GM21723 (cell line): ENCODE measurements at regions not wholly inside any gene's neighbourhood (a gene's known extent, or its start where the extent isn't known, plus 50 kb on each side); places are given as distances from the start of the nearest gene placed in this dataset.

Source experiments
- ATAC-seq: cut with Tn5 transposase; IDR thresholded peaks from one replicate; pipeline ENCODE4 v1.9.1; 2021; ENCODE audit warnings: mild to moderate bottlenecking, moderate library complexity; ENCODE audit not compliant: unreplicated experiment

DNA sequence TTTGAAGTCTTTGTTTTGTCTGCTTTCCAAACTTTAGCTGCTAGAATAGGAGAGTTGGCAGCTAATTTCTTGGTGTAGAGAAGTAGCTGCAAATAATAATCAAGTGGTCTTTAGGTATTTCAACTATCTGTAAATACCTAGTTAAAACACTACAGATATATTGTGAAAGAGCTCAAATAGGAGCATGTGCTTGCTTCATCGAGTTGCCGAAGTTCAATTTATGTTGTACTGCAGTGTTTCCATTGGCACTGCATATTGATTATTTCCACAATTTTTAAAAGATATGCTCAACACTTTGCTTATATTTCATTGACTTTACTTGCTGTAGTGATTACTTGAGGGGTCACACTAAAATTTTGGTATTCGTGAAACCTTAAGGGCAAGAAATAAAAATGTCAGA lies 131.6 kb upstream of the BMP4 start:
- no peak for ATAC-seq

DNA sequence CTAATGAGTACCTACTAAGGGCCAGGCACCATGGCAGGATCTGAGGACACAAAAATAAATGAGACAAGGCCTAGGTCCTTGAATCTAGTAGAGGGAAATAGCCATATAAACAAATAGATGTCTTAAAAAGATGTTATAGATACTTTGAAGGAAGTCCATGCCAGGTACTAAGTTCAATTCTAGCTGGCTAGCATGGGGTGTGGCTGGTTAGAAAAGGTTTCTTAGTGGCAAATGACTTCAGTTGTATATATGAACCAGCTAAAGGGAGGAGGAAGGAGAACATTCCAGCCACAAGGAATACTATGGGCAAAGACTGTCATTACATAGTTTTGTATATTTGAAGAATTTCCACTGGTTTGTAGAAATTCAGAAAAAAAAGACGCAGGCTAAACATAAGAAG lies 133.6 kb upstream of the BMP4 start:
- ATAC-seq = no peak

DNA sequence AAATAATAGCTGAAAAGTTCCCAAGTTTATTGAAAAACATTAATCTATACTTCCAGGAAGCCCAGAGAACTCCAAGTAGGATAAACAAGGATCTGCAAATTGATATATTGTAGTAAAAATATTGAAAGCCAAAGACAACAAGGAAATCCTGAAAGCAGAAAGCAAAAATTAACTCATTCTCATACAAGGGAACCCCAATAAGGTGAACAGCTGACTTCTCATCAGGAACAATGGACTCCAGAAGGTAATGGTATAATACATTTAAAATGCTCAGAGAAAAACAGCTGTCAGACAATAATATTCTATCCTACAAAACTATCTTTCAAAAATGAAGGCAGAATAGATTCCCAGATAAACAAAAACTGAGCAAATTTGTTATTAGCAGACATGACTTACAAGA lies 138.1 kb upstream of the BMP4 start:
- ATAC-seq = no peak

DNA sequence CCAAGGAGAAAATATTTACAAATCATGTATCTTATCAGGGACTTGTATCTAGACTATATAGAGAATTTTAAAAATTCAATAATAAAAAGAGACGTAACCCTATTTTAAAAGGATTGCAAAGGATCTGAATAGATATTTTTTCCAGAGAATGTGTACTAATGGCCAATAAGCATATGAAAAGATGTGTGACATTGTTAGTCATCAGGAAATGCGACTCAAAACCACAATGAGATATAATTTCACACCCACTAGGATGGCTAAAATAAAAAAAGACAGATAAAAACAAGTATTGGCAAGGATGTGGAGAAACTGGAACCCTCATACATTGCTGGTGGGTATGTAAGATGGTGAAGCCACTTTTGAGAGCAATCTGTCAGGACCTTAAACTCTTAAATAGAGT lies 141.9 kb upstream of the BMP4 start:
- ATAC-seq = no peak

DNA sequence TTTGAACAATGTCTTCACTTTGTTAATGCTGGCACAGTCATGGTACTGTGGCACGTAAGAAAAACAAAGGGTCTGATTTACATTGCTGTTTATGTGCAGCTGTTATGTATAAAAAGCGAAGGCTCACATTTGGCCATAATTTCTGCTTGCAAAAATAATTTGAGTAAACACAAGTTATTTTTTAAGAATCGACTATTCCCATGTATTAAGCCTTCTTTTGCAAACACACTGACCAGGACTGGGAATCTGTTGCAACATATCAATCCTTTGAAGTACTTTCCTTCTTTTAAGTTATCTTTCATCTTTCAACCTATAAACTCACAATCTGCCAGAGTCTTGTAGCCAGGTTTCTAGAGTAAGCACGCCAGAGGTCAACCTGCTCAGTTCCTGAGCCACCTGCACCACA lies 145.4 kb upstream of the BMP4 start:
- no peak for ATAC-seq

DNA sequence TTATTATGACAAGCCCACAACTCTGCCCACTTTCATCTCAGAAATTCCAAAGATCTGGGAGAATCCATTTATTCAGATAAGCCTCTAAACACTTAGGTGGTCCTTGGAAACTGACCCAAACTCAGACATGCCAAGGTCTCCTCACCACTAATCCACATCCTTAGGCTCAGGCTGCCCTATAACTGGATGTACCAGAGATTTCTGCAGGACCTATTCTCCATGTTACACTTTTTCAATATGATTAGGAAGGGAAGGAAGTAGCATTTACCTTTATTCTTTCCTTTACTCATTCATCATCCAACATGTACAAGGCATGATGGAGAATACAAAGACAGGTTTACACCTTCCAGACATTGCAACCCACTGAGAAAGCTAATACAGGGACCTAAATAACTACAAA lies 145.9 kb upstream of the BMP4 start:
- ATAC-seq = no peak

DNA sequence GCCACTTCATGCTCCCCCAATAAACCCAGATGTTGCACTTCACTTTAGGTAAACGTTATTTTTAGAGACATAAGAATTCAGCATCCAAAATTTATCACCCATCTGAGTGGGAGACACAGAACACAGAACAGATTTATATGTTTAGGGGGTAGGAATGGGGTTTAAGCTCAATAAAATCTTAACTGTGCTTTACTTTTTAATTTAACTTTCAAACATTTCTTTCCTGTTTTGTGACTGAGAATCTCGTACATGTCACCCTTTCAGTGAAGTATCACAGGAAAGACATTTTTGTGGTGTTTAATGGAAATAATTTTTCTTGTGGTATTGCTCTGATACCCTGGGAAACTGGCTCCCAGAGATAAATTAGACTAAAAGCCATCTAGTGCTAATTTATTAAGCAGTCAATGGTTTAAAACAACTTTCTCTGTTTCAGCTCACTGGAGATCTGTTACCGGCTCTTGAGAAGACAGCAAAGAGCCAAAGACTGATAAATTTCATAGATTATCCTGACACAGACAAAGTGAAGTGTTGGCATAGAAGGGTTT lies 148.0 kb upstream of the BMP4 start:
- no peak for ATAC-seq

DNA sequence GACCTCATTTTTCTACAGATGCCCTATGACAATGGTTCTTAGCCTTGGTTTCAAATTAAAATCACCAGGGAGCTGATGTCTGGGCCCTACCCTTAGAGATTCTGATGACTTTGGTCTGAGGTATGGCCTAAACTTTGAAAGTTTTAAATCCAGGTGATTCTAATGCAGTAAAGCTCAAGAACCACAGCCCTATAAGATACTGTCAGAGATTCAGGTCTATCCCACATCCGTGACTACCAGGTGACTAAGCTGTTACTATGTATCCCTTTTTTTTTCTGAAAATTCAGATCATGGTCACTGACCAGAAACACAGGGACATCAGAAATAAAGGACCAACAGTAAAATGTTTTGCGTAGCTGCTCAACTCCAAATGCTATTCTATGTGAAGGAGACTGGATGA lies 148.8 kb upstream of the BMP4 start:
- no peak for ATAC-seq

DNA sequence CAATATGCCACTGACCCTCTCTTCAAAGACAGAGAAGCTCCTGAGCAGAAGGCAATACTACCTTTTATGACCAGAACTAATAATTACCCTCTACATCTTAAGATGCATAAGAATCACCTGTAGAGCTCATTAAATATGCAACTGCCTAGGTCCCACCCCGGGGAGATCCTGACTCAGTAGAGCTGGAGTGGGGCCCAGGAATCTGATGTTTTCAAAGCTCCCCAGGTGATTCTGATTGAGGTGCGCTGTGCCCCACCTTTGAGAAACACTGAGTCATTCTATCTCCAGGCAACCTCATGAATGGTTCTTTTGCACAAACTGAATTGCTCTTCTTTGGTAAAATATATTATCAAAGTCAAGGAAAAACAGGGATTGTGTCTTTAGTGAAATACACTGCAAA lies 149.3 kb upstream of the BMP4 start:
- ATAC-seq = no peak

DNA sequence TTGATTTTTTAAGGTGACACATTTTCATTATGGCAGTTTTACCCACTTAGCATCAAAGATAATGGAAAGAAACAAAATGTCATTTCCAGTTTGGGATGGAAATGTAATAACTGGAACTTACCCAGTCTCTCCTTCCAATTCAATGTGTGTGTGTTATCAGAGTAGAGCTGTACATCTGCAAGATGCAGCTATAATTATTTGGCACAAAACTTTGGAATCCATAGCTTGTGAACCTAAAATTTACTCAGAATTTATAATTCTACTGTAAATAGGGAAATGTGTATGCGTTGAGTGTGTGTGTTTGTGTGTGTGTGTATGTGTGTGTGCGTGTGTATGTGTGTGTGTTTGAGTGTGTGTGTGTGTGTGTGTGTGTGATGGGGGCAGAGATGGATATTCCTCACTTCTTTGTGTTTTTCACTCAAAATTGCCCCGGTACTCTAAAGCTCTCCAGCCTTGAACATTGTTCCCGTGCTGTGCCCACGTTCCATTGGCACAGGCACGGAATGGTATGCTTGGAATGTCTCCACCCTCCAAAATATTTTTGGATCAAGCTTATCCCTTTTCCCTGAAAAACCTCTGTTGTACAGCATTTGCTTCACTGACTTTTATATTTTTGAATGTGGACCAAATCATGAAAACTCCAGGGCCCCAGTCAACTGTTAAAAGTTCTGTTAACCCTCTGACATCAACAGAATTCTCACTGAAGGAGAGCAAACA lies 150.2 kb upstream of the BMP4 start:
- no peak for ATAC-seq

DNA sequence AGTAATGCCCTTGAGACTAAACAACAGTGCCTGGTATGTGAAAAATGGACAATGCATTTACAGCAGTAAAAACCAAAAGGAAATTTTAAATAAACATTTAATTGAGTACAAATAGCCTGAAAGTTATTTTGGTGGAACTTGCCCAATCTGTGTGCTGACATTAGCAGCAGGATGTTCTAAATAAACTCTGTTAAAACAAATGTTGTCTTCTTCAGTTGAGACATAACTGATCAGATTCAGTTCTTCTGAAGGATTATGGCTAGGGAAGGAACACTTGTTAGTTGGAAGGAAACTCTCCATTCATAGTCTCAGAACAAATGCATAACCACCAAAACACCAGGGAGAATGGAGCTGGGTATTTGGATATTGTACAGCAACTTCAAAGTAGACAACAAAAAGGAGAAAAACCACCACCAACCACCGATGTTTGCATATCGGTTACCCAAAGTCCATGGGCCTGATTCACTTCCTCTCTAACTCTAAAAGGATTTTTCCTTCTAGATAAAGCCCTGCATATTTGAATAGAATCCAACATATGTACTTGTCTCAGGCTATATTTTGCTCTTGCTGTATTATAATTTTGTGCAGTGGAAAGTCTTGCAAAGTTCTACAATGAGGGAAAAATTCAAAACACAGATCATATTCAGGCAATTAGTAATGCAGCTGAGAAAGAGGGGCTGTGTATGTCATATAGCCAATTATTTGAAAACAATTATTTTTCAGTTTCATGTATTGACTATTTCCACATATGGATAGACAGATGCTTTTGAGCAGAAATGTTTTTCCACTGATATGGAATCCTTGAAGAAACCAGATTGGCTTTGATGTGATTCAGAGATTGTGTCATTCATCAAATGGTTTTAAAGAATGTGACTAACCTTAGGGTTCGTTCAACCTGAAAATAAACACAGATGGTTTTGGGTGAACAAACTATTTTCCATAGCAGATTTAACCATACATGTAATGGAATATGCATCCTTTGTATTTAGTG lies 152.2 kb upstream of the BMP4 start:
- no peak for ATAC-seq

DNA sequence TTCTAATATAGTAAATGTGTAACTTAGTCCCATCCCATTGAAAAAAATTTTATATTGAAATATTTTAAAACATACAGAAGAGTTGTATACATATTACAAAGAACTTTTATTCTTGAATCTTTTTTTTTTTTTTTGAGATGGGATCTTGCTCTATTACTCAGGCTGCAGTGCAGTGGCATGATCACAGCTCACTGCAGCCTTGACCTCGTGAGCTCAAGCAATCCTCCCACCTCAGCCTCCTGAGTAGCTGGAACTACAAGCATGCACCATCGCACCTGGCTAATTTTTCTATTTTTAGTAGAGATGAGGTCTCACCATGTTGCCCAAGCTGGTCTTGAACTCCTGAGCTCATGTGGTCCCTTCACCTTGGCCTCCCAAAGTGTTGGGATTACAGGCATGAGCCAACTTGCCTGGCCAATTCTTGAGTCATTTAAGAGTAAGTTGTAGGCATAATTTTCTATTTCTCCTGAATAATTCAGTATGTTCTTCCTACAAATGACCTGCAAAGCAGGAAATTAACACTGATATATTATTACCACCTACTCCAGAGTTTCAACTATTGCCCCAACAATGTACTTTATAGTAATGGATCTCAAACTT lies 153.0 kb upstream of the BMP4 start:
- ATAC-seq = no peak

DNA sequence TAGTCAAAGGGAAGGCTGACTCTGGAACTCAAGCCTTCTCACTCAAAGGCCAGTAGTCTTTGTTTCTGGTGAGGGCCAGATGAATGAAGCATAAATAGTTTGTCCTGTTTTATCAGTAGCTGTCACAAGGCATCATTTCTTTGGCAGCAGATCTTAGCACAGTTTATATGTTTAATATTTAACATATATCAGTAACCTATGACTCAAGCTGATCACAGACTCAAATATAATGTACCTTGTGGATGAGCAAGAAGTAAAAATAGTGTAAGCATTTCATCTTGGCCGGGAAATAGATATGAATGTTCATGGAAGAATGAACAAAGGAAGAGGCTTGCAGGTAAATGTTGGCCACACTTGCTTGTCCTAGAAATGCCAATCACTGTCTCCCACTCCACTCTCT lies 158.3 kb upstream of the BMP4 start:
- no peak for ATAC-seq

DNA sequence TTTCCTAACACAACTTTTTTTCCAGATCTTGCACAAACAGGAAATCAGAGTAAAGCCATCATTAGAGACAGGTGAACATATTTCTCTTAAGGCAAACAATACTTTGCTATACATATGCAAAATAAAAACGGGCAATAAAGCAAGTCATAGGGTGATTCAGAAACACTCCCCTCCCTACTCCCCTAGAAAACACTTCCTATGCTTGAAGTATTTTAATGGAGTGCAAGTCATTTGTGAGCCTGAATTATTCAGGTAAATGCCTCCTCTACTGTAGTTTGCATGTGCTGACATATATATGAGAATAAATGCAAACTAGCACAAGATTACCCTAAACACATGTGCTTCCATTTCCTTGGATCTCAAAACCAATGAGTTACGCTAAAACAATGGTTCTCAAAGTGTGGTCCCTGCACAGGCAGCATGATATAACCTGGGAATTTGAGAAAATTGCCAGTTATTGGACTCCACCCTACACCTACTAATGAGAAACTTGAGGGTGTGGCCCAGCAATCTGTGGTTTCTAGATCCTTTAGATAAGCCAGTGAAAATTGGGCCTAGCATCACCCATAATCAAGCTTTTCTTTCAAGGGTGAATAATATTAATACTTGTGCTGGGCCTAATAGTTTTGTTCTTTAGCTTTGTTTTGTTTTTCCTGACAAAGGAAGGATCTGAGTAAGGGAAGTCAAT lies 159.7 kb upstream of the BMP4 start:
- ATAC-seq = no peak

DNA sequence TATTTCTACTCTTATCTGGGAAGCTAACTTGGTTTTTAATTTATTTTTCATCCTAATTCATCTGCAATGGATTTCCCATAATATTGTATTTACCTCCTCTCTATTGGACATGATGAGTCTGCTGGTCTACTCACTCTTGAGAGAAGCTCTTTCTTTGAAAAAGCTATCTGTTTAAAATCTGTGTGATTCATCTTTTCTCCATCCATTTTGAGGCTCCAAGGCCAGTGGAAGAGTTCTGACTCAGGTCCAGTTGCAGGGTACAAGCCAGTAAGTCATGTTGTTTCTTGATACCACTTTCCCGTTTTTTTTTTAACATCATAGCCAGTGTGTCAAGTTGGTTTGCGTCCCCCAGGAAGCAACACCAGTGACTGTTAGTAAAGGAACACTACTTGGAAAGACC lies 160.3 kb upstream of the BMP4 start:
- no peak for ATAC-seq

DNA sequence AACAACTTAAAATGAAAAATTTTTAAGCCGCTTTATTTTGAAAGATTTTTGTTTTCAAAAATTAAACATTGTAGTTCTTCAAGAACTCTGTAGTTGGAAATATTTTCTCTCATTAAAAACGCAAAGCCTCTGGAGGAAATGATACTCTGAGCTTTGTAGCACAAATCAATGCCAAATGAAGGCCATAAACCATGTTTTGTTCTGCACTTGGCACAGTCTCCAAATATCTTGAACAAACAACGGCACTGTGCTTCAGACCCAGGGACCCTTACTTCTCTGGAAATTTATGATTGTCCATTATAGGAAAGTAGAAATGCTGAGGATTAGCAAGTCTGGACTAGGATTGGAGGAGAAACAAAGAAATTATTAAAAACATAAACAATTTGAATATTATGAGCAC lies 160.8 kb upstream of the BMP4 start:
- ATAC-seq = no peak

DNA sequence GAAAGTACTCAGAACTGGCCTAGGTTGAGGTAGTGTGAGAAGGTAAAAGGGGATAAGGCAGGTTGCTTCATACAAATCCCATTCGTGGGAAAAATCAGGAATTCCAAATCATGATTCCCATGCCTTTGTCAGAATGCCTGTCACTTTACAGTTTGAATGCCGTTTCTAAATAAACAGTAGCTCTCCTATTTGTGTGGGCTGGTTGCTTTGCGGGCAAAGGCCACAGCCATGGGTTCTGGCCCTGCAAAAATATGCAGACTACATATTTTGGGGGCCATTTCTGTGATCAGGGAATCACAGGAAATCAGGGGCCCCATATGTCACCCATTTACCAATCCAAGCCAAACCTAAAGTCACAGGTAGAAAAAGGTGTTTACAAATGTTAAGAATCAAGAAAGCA lies 161.3 kb upstream of the BMP4 start:
- no peak for ATAC-seq

DNA sequence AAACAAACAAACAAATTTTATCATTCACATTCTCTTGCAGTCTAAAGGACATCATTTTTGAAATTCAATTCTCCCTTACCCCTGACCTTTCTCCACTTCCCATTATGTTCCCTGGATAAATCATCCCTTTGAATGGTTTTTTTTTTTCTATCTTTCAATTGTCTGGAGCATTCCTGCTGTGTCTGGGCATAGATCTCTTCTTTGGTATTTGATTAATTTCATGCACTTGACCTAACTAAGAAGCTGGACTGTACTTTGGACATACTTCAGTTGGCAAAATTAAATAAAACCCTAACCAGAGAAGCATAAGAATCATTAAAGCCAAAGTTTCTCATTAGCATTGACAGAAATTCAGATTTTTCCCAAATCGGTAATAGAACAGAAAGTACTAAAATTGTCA lies 163.6 kb upstream of the BMP4 start:
- no peak for ATAC-seq

DNA sequence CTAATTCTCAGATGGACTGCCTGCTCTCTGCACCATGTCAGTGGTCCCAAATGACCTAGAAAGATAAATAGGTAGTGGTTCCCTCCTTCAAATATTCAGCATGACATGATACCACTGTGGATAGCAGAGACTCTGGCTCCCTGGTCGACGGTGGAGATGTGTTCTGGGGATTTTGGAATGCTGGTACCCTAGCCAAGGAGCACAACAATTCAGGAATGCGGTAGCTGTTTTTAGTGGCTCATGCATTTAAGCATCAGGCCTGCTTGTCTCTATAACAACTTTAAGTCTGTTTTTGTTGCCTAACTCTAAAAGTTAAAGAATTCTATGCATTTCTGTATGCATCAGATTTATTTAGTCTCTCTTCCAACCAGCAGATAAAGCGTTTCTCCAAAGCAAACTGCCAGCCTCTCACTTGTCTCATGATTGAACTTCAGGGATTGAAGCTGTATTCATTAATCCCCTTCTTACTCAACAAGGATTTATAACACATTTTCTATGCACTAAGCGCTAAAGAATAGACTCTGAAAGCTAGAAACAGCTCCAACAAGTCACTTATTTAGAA lies 164.9 kb upstream of the BMP4 start:
- ATAC-seq = no peak

DNA sequence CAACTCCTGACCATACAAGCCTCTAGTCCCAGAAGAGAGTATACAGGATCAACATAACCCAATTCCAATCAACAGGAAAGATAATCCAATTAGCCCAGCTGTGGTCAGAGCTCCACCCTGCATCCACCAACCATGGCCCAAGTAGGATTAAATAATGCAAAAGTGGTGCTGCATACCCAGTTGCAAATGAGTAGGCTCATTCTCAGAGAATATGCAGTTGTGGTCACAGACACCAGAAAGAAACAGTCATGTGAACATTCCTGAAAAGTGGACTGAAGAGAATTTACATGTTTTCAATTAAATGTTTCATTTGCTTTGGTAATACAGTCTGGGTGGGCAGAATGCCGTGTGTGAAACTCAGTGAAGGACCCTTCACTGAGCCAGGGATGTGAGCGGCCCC lies 167.2 kb upstream of the BMP4 start:
- no peak for ATAC-seq

DNA sequence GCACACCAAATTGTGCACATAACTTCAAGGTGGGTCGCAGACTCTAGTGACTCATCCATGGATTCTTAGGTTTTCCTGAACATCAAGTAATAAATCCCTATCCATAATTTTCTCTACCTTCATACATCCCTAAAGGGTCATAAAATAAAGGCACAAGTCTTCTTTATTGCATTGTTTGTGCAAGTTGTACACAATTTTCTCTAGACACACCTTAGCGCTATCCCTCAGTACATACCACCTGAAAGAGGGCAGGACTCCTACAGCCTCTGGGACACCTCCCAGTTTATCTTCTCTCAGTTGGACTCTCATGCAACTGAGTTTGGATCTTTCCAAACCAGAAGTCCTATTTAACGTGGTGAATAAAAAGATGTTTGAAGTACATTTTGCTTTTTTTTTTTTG lies 168.5 kb upstream of the BMP4 start:
- ATAC-seq = no peak
